ENCODE measurements at regions not wholly inside any gene's neighbourhood (a gene's known extent, or its start where the extent isn't known, plus 50 kb on each side); places are given as distances from the start of the nearest gene placed in this dataset.

- Histone ChIP-seq H3K4me1 (no peaks in the 10 kb centered on the region), H3K9me3 (peaks cover 7% of the 10 kb centered on the region; the same call in 2 of the 3 replicates), H3K4me2 (no peak overlapping the region), H3K27ac (no peak overlapping the region), H3K4me3 (no peak overlapping the region)
- DNase-seq (ENCODE audit: low read depth in 1 of 2, low spot score in 1 of 2) (no peak), ATAC-seq (no peak), FAIRE-seq (no peak)
- CTCF ChIA-PET: interaction anchor here (0.6 to 1.5 kb wide), 4 partner anchors 11 to 374 kb away, joined by 3 to 4 read pairs (median 3); no protein-coding TSS in a partner anchor
- no peak for TF ChIP-seq CBX8 (IDR thresholded peaks at IDR 0.05)
- TF ChIP-seq MYC (IDR thresholded peaks at IDR 0.05; ENCODE audit: borderline replicate concordance, low read length): no peak
- TF ChIP-seq JUN (IDR thresholded peaks at IDR 0.05): no peak
- no peak for TF ChIP-seq GATA3 (IDR thresholded peaks at IDR 0.05; ENCODE audit: borderline replicate concordance)
- TF ChIP-seq MAZ (IDR thresholded peaks at IDR 0.05; ENCODE audit: borderline replicate concordance, low read depth, low read length): no peak
- no peak for TF ChIP-seq ZSCAN20 (CRISPR knock-in tag; IDR thresholded peaks at IDR 0.05)
- POLR2A ChIA-PET: no interaction called here
- 69% methylated on average over 3 of the region's 3 CpGs for WGBS (ENCODE audit: missing lambda C conversion rate)
Measured at GRCh38 chr12:13318231-13319015, 121.9 kb downstream of the EMP1 start.

- WGBS (ENCODE audit: missing lambda C conversion rate): 46% methylated on average over 7 of the region's 7 CpGs
- ChIA-PET POLR2A (no interaction called here), CTCF (interaction anchor here (1.5 kb wide), 1 partner anchor 13 kb away, joined by 4 read pairs; no protein-coding TSS in a partner anchor)
Measured at GRCh38 chr12:13316587-13317246, 120.2 kb downstream of the EMP1 start.

DNA sequence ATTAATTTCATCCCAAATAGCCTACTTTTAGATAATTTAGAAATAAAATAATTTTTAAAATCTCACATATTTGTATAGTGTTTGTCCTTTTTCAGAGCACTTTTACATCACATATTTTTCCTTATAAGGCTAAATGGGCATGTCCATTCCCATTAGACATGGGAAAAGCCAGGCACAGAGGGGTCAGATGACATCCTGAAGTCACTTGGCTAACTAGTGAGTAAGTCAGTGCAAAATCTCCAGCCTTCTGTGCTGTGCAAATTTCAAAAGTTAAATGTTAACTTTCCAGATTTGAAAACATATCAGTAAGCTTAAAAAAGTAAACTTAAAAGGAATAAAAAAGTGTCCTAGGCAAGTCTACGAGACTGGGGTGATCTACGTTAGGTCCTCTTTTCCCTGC lies 117.4 kb downstream of the EMP1 start:
- no peak for FAIRE-seq
- H3K4me2 ChIP-seq: no peak overlapping the region
- ChIA-PET CTCF (interaction anchor here (0.6 to 1.6 kb wide), 7 partner anchors 10 to 225 kb away, joined by 3 to 8 read pairs (median 3); no protein-coding TSS in a partner anchor), POLR2A (no interaction called here)
- ATAC-seq: no peak
- 72% methylated on average over 2 of the region's 2 CpGs for WGBS (ENCODE audit: missing lambda C conversion rate)
- no peak for DNase-seq (ENCODE audit: low read depth in 1 of 2, low spot score in 1 of 2)
- H3K9me3 ChIP-seq: peaks cover 7% of the 10 kb centered on the region; the same call in 2 of the 3 replicates
- H3K4me1 ChIP-seq: no peaks in the 10 kb centered on the region
- H3K27ac ChIP-seq: no peak overlapping the region
- no peak for TF ChIP-seq MYC (IDR thresholded peaks at IDR 0.05; ENCODE audit: borderline replicate concordance, low read length)
- no peak for TF ChIP-seq ZSCAN20 (CRISPR knock-in tag; IDR thresholded peaks at IDR 0.05)
- TF ChIP-seq RCOR1 (IDR thresholded peaks at IDR 0.05; ENCODE audit: low read depth, low read length): no peak
- no peak for TF ChIP-seq EHMT2 (IDR thresholded peaks at IDR 0.05; ENCODE audit: low read depth)
- no peak for TF ChIP-seq RNF2 (IDR thresholded peaks at IDR 0.05; ENCODE audit: borderline replicate concordance, low read depth)
- no peak for TF ChIP-seq RAD21 (conservative IDR thresholded peaks at IDR 0.05 in 1 of 2, IDR thresholded peaks at IDR 0.05 in 1 of 2)
- no peak for TF ChIP-seq EHF (CRISPR knock-in tag; IDR thresholded peaks at IDR 0.05)
- TF ChIP-seq CHD4 (IDR thresholded peaks at IDR 0.05; ENCODE audit: borderline replicate concordance): no peak
- no peak for TF ChIP-seq JUNB (IDR thresholded peaks at IDR 0.05)
- no peak for TF ChIP-seq HDAC2 (IDR thresholded peaks at IDR 0.05)
- TF ChIP-seq BHLHE40 (IDR thresholded peaks at IDR 0.05; ENCODE audit: low read depth, low read length): no peak
- H3K4me3 ChIP-seq: no peak overlapping the region

More at GRCh38 chr12:13316587-13317246, 120.2 kb downstream of the EMP1 start:
- no peak for TF ChIP-seq MAZ (IDR thresholded peaks at IDR 0.05; ENCODE audit: borderline replicate concordance, low read depth, low read length)
- no peak for TF ChIP-seq EP300 (IDR thresholded peaks at IDR 0.05)
- no peak for TF ChIP-seq FOXS1 (CRISPR knock-in tag; IDR thresholded peaks at IDR 0.05)
- no peak for TF ChIP-seq RNF2 (IDR thresholded peaks at IDR 0.05; ENCODE audit: borderline replicate concordance, low read depth)
- no peak for TF ChIP-seq NR3C1 (IDR thresholded peaks at IDR 0.05)
- no peak for TF ChIP-seq PHF8 (IDR thresholded peaks at IDR 0.05; ENCODE audit: borderline replicate concordance, low read depth)
- TF ChIP-seq GATA3 (IDR thresholded peaks at IDR 0.05; ENCODE audit: borderline replicate concordance): no peak
- no peak for TF ChIP-seq TFCP2L1 (CRISPR knock-in tag; IDR thresholded peaks at IDR 0.05)
- TF ChIP-seq RARB (CRISPR knock-in tag; IDR thresholded peaks at IDR 0.05): no peak
- TF ChIP-seq HMGXB4 (CRISPR knock-in tag; IDR thresholded peaks at IDR 0.05; ENCODE audit: borderline replicate concordance): no peak
- no peak for TF ChIP-seq CHD4 (IDR thresholded peaks at IDR 0.05; ENCODE audit: borderline replicate concordance)
- H3K9me3 ChIP-seq: peaks cover 7% of the 10 kb centered on the region; the same call in 2 of the 3 replicates
- H3K4me1 ChIP-seq: no peaks in the 10 kb centered on the region
- FAIRE-seq: no peak
- no peak for ATAC-seq
- no peak overlapping the region for H3K4me3 ChIP-seq
- no peak overlapping the region for H3K27ac ChIP-seq
- DNase-seq (ENCODE audit: low read depth in 1 of 2, low spot score in 1 of 2): no peak
- H3K4me2 ChIP-seq: no peak overlapping the region

Measured in A549 (cell line).